ENCODE measurements at regions not wholly inside any gene's neighbourhood (a gene's known extent, or its start where the extent isn't known, plus 50 kb on each side); places are given as distances from the start of the nearest gene placed in this dataset.

DNA sequence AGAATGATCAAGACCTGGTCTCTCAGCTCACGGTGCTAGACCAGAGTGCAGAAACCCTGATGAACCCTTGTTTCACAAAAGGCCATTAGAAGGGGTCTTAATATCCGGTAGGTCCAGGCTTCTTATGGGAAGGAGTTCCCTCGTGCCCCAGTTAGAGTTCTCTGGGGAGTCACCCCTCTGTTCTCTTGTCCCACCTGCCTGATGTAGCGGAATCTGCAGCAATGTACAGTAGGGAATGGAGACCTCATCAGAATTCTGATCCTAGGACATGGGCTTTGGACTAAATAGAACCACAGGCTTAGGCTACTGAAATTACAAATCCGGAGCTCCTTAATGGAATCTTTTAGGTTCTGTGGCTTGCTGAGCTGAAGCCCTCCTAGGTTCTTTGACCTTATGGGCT, 243.6 kb upstream of the IRX2 start:
- H3K36me3 ChIP-seq (ENCODE audit: insufficient read depth, low read length): no peaks in the 10 kb centered on the region
- ATAC-seq (ENCODE audit: insufficient read depth, low read depth) (no peak), DNase-seq (no peak)
- no peak overlapping the region for H3K9ac ChIP-seq (ENCODE audit: low read depth, low read length)
- no peaks in the 10 kb centered on the region for H3K79me2 ChIP-seq (ENCODE audit: insufficient read depth, low read length)
- H3K4me1 ChIP-seq (ENCODE audit: insufficient read depth, low read length): no peaks in the 10 kb centered on the region
- no peaks in the 10 kb centered on the region for H3K27me3 ChIP-seq (ENCODE audit: insufficient read depth, low read length, poor library complexity)
- no peaks in the 10 kb centered on the region for H3K9me3 ChIP-seq (ENCODE audit: insufficient read depth, low read length, severe bottlenecking)
- TF ChIP-seq, protein P1, sequence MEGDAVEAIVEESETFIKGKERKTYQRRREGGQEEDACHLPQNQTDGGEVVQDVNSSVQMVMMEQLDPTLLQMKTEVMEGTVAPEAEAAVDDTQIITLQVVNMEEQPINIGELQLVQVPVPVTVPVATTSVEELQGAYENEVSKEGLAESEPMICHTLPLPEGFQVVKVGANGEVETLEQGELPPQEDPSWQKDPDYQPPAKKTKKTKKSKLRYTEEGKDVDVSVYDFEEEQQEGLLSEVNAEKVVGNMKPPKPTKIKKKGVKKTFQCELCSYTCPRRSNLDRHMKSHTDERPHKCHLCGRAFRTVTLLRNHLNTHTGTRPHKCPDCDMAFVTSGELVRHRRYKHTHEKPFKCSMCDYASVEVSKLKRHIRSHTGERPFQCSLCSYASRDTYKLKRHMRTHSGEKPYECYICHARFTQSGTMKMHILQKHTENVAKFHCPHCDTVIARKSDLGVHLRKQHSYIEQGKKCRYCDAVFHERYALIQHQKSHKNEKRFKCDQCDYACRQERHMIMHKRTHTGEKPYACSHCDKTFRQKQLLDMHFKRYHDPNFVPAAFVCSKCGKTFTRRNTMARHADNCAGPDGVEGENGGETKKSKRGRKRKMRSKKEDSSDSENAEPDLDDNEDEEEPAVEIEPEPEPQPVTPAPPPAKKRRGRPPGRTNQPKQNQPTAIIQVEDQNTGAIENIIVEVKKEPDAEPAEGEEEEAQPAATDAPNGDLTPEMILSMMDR (IDR thresholded peaks at IDR 0.05; ENCODE audit: borderline replicate concordance, extremely low read depth, low read length, poor library complexity, severe bottlenecking): no peak
- TF ChIP-seq EZH2 (IDR thresholded peaks at IDR 0.05; ENCODE audit: borderline replicate concordance, low read depth, low read length, severe bottlenecking): no peak
- no peak overlapping the region for H2AFZ ChIP-seq (ENCODE audit: low read depth, low read length)
- no peaks in the 10 kb centered on the region for H4K20me1 ChIP-seq (ENCODE audit: insufficient read depth, low read length)
- H3K4me2 ChIP-seq (ENCODE audit: insufficient read depth, low read length): no peak overlapping the region
- no peak overlapping the region for H3K27ac ChIP-seq (ENCODE audit: low read length)
- H3K4me3 ChIP-seq (ENCODE audit: low read depth in 1 of 2, low read length in 2 of 2): no peak overlapping the region

DNA sequence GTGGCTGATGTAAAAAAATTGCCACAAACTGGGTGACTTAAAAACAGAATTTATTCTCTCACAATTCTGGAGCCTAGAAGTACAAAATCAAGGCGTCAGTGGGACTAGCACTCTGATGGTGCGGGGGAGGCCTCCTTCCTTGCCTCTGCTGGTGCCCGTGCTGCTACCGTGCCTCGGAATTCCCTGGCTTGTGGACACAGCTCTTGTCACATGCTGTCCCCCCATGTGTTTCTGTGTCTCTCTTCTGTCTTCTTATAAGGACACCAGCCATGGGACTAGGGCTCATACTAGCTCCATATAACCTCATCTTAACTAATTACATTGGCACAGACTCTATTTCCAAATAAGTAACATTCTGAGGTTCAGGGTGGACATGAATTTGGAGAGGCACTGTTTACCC, 242.3 kb upstream of the IRX2 start:
- Histone ChIP-seq H3K4me2 (ENCODE audit: insufficient read depth, low read length) (no peak overlapping the region), H2AFZ (ENCODE audit: low read depth, low read length) (no peak overlapping the region), H3K36me3 (ENCODE audit: insufficient read depth, low read length) (no peaks in the 10 kb centered on the region), H4K20me1 (ENCODE audit: insufficient read depth, low read length) (no peaks in the 10 kb centered on the region), H3K27me3 (ENCODE audit: insufficient read depth, low read length, poor library complexity) (no peaks in the 10 kb centered on the region), H3K79me2 (ENCODE audit: insufficient read depth, low read length) (no peaks in the 10 kb centered on the region), H3K4me3 (ENCODE audit: low read depth in 1 of 2, low read length in 2 of 2) (no peak overlapping the region), H3K27ac (ENCODE audit: low read length) (no peak overlapping the region), H3K9ac (ENCODE audit: low read depth, low read length) (no peak overlapping the region), H3K9me3 (ENCODE audit: insufficient read depth, low read length, severe bottlenecking) (no peaks in the 10 kb centered on the region), H3K4me1 (ENCODE audit: insufficient read depth, low read length) (no peaks in the 10 kb centered on the region)
- TF ChIP-seq, protein P1 (IDR thresholded peaks at IDR 0.05; ENCODE audit: borderline replicate concordance, extremely low read depth, low read length, poor library complexity, severe bottlenecking): no peak
- TF ChIP-seq EZH2 (IDR thresholded peaks at IDR 0.05; ENCODE audit: borderline replicate concordance, low read depth, low read length, severe bottlenecking): no peak
- no peak for ATAC-seq (ENCODE audit: insufficient read depth, low read depth)
- no peak for DNase-seq

DNA sequence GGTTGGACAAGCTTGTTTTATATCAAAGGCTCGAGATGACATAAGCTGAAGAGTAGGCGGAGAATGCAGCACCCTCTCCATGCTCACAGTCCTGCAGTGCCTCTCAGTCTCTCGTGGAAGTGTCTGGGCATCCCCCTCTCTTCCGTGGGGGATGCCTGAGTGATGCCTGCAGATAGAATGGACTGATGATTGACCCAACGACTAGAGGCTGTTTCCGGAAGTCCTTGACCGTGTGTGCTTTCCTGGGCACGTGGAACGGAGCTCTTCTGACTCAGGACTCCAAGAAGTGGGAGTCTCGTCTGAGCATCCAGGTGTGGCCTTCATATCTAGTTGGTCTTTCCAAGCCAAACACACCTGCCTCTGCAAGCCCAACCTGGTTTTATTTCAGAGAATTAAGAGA, 241.8 kb upstream of the IRX2 start:
- Histone ChIP-seq H3K9me3 (ENCODE audit: insufficient read depth, low read length, severe bottlenecking) (no peaks in the 10 kb centered on the region), H3K4me1 (ENCODE audit: insufficient read depth, low read length) (no peaks in the 10 kb centered on the region), H3K27me3 (ENCODE audit: insufficient read depth, low read length, poor library complexity) (no peaks in the 10 kb centered on the region), H3K36me3 (ENCODE audit: insufficient read depth, low read length) (no peaks in the 10 kb centered on the region), H3K9ac (ENCODE audit: low read depth, low read length) (no peak overlapping the region), H3K4me2 (ENCODE audit: insufficient read depth, low read length) (no peak overlapping the region), H3K4me3 (ENCODE audit: low read depth in 1 of 2, low read length in 2 of 2) (no peak overlapping the region), H2AFZ (ENCODE audit: low read depth, low read length) (no peak overlapping the region), H3K27ac (ENCODE audit: low read length) (no peak overlapping the region), H4K20me1 (ENCODE audit: insufficient read depth, low read length) (no peaks in the 10 kb centered on the region), H3K79me2 (ENCODE audit: insufficient read depth, low read length) (no peaks in the 10 kb centered on the region)
- TF ChIP-seq, protein P1 (IDR thresholded peaks at IDR 0.05; ENCODE audit: borderline replicate concordance, extremely low read depth, low read length, poor library complexity, severe bottlenecking): no peak
- TF ChIP-seq EZH2 (IDR thresholded peaks at IDR 0.05; ENCODE audit: borderline replicate concordance, low read depth, low read length, severe bottlenecking): no peak
- DNase-seq: no peak
- no peak for ATAC-seq (ENCODE audit: insufficient read depth, low read depth)

DNA sequence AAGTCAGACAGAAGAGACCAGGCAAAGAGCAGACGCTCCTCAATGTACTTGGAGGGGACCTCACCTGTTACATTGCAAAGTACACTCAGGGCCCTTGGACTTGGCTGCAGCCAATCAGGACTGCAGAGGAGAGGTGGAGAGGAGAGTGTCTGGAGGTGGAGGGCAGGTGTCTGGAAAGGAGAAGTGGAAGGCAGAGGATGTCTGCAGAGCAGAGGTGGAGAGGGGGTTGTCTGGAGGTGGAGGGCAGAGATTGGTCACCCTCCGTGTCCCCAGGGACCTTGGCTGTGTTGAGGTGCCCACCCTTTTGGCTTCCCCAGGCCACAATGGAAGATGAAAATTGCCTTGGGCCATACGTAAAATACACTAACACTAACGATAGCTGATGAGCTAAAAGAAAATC, 241.3 kb upstream of the IRX2 start:
- no peaks in the 10 kb centered on the region for H3K79me2 ChIP-seq (ENCODE audit: insufficient read depth, low read length)
- no peaks in the 10 kb centered on the region for H3K27me3 ChIP-seq (ENCODE audit: insufficient read depth, low read length, poor library complexity)
- H3K4me2 ChIP-seq (ENCODE audit: insufficient read depth, low read length): no peak overlapping the region
- H3K9me3 ChIP-seq (ENCODE audit: insufficient read depth, low read length, severe bottlenecking): no peaks in the 10 kb centered on the region
- H3K36me3 ChIP-seq (ENCODE audit: insufficient read depth, low read length): no peaks in the 10 kb centered on the region
- H3K4me1 ChIP-seq (ENCODE audit: insufficient read depth, low read length): no peaks in the 10 kb centered on the region
- H3K4me3 ChIP-seq (ENCODE audit: low read depth in 1 of 2, low read length in 2 of 2): no peak overlapping the region
- H2AFZ ChIP-seq (ENCODE audit: low read depth, low read length): no peak overlapping the region
- ATAC-seq (ENCODE audit: insufficient read depth, low read depth) (no peak), DNase-seq (no peak)
- no peak overlapping the region for H3K27ac ChIP-seq (ENCODE audit: low read length)
- H3K9ac ChIP-seq (ENCODE audit: low read depth, low read length): no peak overlapping the region
- TF ChIP-seq, protein P1 (IDR thresholded peaks at IDR 0.05; ENCODE audit: borderline replicate concordance, extremely low read depth, low read length, poor library complexity, severe bottlenecking): no peak
- TF ChIP-seq EZH2 (IDR thresholded peaks at IDR 0.05; ENCODE audit: borderline replicate concordance, low read depth, low read length, severe bottlenecking): no peak
- no peaks in the 10 kb centered on the region for H4K20me1 ChIP-seq (ENCODE audit: insufficient read depth, low read length)

Data from DND-41 (cell line).